Erythroblast (primary cell): ENCODE measurements at regions not wholly inside any gene's neighbourhood (a gene's known extent, or its start where the extent isn't known, plus 50 kb on each side); places are given as distances from the start of the nearest gene placed in this dataset.
"Not testable (repeated sequence)": the region's sequence is repeated elsewhere in the genome, so short reads cannot be mapped to it uniquely, and the experiment has no call there.

Experiments used
- DNase-seq, 2 experiments: peaks; one replicate each; lab custom pipeline; 2025; lab: John Stamatoyannopoulos, UW
- GATA1 ChIP-seq: IDR thresholded peaks from 2 replicates; pipeline ENCODE4 v1.6.1; 2011; ENCODE audit warnings: low read depth, mild to moderate bottlenecking, control low read depth, low read length, moderate library complexity
- POLR2A ChIP-seq: IDR thresholded peaks from 2 replicates; pipeline ENCODE4 v1.6.1; 2011; ENCODE audit warnings: mild to moderate bottlenecking, low read length

DNA sequence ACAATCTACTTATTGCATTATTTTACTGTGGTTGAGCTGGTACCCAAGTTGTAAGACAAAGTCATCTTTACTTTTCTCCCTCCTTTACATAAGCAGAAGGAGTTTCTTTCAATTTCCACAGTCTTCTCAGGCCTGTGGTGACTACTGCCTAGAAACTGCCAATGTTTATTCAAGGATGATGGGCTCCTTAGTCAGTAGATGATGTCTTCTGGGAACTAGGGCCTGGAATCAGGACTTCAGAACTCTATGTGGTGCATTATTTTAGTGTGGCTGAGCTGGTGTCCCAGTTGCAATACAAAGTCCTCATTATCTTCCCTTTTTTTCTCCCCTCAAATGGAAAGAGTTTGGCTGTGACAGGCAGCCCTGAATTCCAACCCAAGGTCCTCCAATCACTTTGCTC is 1762.5 kb downstream of the SI start:
- TF ChIP-seq GATA1 (no peak), POLR2A (no peak)
- no peak for DNase-seq

DNA sequence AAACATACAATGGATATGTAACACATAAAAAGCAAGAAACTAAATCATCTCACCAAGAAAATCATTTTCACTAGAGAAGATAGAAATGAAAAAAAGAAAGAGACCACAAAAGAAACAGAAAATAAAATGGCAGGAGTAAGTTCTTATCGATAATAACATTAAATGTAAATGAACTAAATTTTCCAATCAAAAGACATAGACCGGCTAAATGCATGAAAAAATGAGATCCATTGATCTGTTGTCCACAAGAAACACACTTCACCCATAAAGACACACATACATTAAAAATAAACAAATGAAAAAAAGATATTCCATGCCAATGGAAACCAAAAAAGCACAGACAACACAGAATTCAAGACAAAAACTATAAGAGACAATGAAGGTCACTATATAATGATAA is 1771.9 kb downstream of the SI start:
- DNase-seq, result no peak
- no peak for TF ChIP-seq GATA1
- no peak for TF ChIP-seq POLR2A

DNA sequence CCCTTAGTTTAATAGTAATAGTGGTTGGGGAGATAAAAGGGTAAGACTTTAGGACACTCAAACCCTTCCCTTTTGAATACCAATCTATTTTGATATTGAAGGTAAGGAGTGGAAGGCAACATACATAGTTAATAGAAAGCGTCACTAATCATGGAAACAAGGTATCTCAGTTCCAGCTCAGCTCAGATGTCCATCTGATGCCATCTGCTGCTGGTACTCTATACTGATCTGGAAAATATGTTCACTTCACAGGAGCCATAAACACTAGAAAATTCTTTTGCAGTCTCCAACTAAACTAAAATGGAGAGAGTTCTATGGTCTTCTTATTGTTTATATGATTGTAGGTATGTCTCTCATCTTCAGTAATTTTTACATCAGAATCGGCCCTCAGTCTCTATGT is 1777.1 kb downstream of the OTOL1 start:
- TF ChIP-seq POLR2A (no peak), GATA1 (no peak)
- DNase-seq, result no peak

DNA sequence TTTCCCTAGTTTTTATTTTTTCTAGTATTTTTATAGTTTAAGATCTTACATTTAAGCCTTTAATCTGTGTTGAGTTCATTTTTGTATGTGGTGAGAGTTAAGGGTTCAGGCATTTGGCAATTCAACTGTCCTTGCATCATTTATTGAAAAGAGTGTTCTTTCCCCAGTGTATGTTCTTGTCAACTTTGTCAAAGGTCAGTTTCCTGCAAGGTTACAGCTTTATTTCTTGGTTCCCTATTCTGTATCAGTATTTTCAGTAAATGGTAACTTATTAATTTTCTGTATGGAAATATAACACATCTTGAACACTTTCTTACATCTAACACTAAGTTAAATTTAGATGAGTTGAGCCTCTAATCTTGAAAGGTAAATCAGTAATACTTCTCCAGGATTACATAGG is 1770.1 kb downstream of the OTOL1 start:
- TF ChIP-seq POLR2A (no peak), GATA1 (no peak)
- DNase-seq, result no peak

- no peak for DNase-seq
- no peak for TF ChIP-seq GATA1
- TF ChIP-seq POLR2A, result no peak
Observed at GRCh38 chr3:163261618-163262017, 1765.0 kb downstream of the OTOL1 start.

- no peak for DNase-seq
- TF ChIP-seq POLR2A (no peak), GATA1 (no peak)
Observed at GRCh38 chr3:163261056-163261455, 1764.4 kb downstream of the OTOL1 start.

DNA sequence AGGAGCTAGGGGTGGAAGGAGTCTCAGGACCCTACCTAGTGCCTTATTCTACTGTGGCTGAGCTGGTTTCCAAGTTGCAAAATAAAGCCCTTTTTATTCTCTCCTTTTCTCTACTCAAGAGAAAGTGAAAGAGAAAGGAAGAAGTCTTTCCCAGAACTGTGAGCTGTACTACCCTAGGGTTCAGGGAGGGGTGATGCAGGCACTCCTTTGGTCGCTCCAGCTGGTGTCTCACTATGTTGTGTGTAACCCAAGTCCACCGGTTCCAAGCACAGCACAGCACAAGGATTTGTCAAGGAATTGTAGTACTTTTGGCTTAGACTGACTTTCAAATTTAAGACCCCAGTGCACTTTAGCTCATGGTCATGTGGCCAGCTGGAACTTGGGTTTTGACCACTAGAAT is 1721.7 kb downstream of the OTOL1 start:
- no peak for DNase-seq
- TF ChIP-seq POLR2A (no peak), GATA1 (no peak)

- no peak for DNase-seq
- TF ChIP-seq GATA1 (no peak), POLR2A (no peak)
Observed at GRCh38 chr3:163213838-163214237, 1717.2 kb downstream of the OTOL1 start.

DNA sequence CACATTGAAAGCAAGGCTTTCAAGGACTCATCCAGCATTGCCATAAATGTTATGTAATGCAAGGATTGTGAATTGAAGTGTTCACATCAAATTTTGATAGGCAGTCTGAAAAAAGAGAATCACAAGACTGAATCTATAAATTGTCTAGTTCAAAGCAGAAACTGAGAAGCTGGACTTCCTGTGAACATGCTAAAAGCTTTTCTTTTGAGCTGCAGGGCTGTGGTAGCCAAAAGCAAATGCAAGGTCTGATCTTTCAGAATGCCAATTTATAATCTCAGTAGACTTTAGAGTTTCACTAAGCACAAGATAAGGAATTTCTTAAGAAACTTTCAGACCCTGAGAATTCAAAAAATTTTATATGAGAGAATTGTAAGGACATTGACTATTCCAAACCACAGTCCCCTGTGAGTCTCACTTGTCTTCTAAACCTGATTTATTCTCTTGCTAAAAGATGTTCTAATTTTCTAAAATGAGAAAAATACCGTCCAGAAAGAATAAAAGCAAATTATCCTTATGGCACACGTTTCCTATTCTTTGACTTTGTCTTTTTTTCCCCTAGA is 1700.3 kb downstream of the OTOL1 start:
- DNase-seq, result no peak
- TF ChIP-seq POLR2A (no peak), GATA1 (no peak)

GRCh38 chr3:163196245-163196644 is 1699.6 kb downstream of the OTOL1 start:
- DNase-seq, result no peak
- no peak for TF ChIP-seq POLR2A
- no peak for TF ChIP-seq GATA1

DNA sequence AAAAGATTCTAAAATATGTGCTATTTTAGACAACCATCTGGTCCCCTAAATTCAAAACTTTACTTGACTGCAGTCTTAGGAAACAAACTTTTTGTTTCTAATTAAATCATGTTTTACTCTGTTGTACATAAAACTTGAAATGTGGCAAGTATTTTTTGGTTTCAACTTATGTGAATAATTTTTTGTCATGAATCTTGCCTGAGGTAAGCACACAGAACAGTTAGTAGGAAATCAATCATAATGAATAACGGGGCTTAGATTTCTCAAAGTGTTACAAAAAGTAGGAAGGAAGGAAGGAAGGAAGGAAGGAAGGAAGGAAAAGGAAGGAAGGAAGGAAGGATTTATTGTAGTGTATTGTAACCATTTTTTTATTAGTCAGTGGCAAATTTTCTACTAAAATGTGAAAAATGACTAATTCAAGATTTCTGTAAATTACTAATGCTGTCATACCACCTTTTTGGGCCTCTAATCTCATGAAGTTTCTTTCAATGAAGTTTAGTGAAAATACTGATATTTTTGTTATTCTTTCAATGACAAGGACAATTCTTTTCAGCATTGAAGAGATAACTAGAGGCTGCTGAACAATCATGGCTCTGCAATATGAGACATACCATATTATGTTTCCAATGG is 1689.2 kb downstream of the OTOL1 start:
- no peak for DNase-seq
- no peak for TF ChIP-seq POLR2A
- no peak for TF ChIP-seq GATA1

DNA sequence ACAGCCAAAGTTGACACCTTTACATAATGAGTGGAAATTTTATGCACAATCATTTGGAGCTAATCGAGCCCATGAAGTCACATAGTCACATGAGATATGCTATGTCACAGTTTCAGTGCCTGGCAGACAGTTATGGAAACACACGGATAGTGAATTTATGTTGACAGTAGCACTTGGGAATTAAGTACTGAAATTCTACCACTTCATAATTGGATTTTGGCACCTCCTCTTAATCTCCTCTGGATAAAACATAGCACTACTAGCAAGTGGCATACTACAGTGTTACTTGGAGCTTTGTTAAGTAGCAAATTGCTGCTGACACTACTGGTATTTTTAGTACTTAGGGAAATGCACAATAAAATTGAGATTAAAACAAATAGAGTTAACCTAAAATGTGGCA is 1679.4 kb downstream of the OTOL1 start:
- no peak for TF ChIP-seq POLR2A
- TF ChIP-seq GATA1, result no peak
- DNase-seq, result no peak

DNA sequence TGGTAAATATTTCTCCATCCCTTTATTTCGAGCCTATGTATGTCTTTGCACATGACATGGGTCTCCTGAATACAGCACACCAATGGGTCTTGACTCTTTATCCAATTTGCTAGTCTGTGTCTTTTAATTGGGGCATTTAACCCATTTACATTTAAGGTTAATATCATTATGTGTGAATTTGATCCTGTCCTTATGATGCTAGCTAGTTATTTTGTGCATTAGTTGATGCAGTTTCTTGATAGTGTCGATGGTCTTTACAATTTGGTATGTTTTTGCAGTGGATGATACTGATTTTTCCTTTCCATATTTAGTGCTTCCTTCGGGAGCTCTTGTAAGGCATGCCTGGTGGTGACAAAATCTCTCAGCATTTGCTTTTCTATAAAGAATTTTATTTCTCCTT is 1675.9 kb downstream of the OTOL1 start:
- not testable (repeated sequence) for DNase-seq

DNA sequence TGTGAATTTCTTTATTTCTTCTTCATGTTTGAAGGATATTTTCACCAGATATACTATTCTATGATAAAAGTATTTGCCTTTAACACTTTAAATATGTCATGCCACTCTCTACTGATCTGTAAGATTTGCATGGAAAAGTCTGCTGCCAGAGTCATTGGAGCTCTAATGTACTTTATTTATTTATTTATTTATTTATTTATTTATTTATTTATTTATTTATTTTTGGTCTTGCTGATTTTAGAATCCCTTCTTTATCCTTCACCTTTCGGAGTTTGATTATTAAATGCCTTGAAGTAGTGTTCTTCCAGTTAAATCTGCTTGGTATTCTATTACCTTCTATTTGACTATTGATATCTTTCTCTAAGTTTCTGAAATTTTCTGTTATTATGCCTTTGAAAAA is 1669.6 kb downstream of the OTOL1 start:
- TF ChIP-seq POLR2A, result no peak
- no peak for TF ChIP-seq GATA1
- no peak for DNase-seq

DNA sequence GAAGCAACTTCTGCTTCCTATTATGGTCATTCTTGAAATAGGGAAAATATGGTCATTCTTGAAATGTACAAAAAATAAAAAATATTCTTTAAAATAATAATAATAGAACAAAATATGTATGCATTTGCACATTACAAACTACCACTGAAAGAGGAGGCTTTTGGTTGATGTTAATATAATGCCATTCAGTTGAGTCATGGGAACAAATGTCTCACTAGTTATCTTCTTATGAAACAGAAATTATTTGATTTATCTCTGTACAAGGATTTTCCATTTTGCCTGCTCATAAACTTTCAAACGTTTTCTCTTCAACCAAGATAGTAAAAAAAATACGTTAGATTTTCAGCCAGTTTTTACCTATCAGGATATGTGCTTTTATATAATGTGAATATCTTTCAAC is 1662.7 kb downstream of the OTOL1 start:
- DNase-seq, result no peak
- TF ChIP-seq GATA1 (no peak), POLR2A (no peak)
